Testis (tissue), 2 donors: ENCODE measurements at regions not wholly inside any gene's neighbourhood (a gene's known extent, or its start where the extent isn't known, plus 50 kb on each side); places are given as distances from the start of the nearest gene placed in this dataset.

Experiments
- DNase-seq: peaks from one replicate; pipeline ENCODE4 v3.0.0-alpha.2; 2019
- H3K27ac ChIP-seq, 2 donors: fragments of 200-600 bp; sonication (generic); one replicate each; pipeline ENCODE4 v1.5.1; 2019
- H3K27me3 ChIP-seq: fragments of 200-600 bp; sonication (generic); one replicate; pipeline ENCODE4 v1.5.1; 2019
- H3K36me3 ChIP-seq: fragments of 200-600 bp; sonication (generic); one replicate; pipeline ENCODE4 v1.5.1; 2017; ENCODE audit warnings: low read depth; ENCODE audit errors: missing control alignments
- H3K4me1 ChIP-seq: fragments of 200-600 bp; sonication (generic); one replicate; pipeline ENCODE4 v1.5.1; 2019
- H3K4me3 ChIP-seq, 2 donors: fragments of 200-600 bp; sonication (generic); one replicate each; pipeline ENCODE4 v1.5.1; 2017 to 2019
- H3K9me3 ChIP-seq: fragments of 200-600 bp; sonication (generic); one replicate; pipeline ENCODE4 v1.5.1; 2017
- POLR2A ChIP-seq: fragments of 450-650 bp; IDR thresholded peaks from one replicate; pipeline ENCODE4 v1.6.1; 2017; ENCODE audit warnings: antibody characterized with exemption, mild to moderate bottlenecking, moderate library complexity
- WGBS, 2 donors: methylation state at CpG; one replicate each; pipeline ENCODE4 v1.1.5; 2018; 5-methylcytosine and 5-hydroxymethylcytosine counted together
- intact Hi-C: fragments of 100-400 bp; cut with DNase I; formaldehyde crosslinking; loops from one replicate; pipeline ENCODE4 v1.15.1; 2023; ENCODE audit warnings: low total_unique reads
- TF ChIP-seq, protein P1 (sequence below), 3 experiments: fragments of 450-650 bp in 2 of 3; fragments of 200-600 bp in 1 of 3; sonication (generic) in 1 of 3; IDR thresholded peaks; one replicate each; pipeline ENCODE4 v1.5.1; 2016 to 2019; ENCODE audit warnings: antibody characterized with exemption in 3 of 3, mild to moderate bottlenecking in 2 of 3, moderate library complexity in 1 of 3

DNA sequence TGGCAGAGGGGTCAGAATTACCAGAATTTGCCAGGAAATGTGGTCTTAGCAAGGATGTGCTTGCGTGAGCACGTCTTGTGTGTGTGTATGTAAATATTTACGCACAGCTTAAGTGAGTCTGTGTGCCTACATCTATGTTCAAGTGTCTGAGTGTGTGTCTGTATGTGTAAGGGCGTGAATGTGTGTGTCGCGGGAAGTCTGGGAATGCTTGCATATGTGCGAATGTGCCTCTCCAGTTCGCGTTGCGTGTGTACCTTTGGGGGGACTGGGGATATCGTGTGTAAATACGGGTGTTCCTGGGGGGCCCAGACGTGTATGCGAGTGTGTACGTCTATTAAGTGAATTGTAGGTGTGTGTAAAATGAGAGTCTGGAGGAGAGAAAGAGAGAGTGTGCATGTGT is 68.6 kb upstream of the POU3F1 start:
- H3K36me3 ChIP-seq, result no peaks in the 10 kb centered on the region
- WGBS, 2 donors, result 99 to 100% methylated on average over 15 of the region's 15 CpGs
- H3K4me1 ChIP-seq, result peaks cover 13% of the 10 kb centered on the region
- DNase-seq, result no peak
- H3K27me3 ChIP-seq, result no peaks in the 10 kb centered on the region
- H3K9me3 ChIP-seq, result no peaks in the 10 kb centered on the region
- TF ChIP-seq, protein P1, sequence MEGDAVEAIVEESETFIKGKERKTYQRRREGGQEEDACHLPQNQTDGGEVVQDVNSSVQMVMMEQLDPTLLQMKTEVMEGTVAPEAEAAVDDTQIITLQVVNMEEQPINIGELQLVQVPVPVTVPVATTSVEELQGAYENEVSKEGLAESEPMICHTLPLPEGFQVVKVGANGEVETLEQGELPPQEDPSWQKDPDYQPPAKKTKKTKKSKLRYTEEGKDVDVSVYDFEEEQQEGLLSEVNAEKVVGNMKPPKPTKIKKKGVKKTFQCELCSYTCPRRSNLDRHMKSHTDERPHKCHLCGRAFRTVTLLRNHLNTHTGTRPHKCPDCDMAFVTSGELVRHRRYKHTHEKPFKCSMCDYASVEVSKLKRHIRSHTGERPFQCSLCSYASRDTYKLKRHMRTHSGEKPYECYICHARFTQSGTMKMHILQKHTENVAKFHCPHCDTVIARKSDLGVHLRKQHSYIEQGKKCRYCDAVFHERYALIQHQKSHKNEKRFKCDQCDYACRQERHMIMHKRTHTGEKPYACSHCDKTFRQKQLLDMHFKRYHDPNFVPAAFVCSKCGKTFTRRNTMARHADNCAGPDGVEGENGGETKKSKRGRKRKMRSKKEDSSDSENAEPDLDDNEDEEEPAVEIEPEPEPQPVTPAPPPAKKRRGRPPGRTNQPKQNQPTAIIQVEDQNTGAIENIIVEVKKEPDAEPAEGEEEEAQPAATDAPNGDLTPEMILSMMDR (IDR thresholded peaks at IDR 0.05), result no peak
- no peak for TF ChIP-seq POLR2A
- H3K4me3 ChIP-seq, result no peak overlapping the region
- intact Hi-C loops, result no loop called here
- H3K27ac ChIP-seq, result no peak overlapping the region

DNA sequence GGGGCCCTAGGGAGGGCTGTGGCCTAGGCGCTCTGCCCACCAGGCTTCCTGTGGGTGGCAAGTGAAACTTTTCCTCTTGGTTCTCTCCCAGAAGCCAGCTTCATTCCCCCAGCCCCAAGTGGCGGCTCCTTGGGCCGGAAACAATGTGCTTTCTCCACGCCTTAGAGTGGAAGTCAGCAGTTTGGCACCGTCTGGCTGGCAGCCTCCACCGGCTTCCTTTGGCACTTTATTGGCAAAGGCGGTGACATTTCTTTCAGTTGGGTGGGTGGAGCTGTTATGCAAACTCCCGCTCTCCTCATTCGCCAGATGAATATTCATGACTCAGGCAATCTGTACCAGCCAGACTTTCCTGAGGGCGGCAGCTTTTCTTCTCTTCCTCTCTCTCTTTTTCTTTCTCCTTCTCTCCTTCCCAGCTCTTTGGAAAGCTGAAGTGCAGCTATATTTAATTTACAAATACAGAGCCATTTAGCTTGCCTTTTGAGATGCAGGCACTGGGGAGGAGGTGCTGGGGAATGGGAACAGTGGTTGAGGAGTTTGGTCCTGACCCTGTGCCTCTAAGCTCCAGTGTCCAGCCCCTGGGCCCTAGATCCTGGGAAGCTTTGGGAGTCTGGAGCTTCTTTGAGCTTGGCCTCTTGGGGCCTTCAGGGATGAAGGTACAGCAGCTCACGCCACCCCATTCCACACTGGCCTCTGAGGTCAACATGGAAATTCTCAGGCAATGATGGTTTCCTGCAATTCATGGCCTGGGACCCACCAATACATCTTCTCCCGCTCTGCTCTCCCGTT is 67.8 kb upstream of the POU3F1 start:
- TF ChIP-seq POLR2A, result no peak
- TF ChIP-seq, protein P1 (IDR thresholded peaks at IDR 0.05), result no peak
- WGBS, 2 donors, result 83 to 87% methylated on average over 10 to 13 of the region's 13 CpGs
- Histone ChIP-seq H3K27ac (no peak overlapping the region), H3K36me3 (no peaks in the 10 kb centered on the region), H3K9me3 (no peaks in the 10 kb centered on the region), H3K4me1 (peaks cover 13% of the 10 kb centered on the region), H3K4me3 (no peak overlapping the region), H3K27me3 (no peaks in the 10 kb centered on the region)
- intact Hi-C loops, result no loop called here
- peak; percentile 16 for DNase-seq

DNA sequence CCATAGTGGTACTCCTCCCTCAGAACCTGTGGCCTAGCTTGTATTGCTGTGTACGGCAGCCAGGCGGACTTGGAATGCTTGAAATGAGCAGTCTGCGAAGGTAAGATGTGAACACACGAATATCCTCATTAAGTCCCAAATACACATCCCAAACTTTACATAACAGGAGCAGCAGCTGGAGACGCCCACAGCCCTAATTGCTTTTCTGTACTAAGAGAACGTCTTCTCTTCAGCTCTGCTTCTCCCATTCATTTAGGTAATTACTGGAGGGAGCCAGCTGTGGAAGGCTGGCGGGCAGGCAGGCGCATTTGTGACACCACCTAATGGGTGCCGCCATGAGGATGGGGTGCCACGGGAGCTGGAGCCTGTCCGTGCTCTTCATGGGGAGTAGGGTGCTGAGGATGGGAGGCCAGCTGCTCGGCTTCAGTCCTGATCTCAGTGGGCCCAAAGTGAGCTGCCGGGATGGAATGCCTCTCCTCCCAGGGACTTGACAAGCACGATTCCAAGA is 66.6 kb upstream of the POU3F1 start:
- H3K36me3 ChIP-seq, result no peaks in the 10 kb centered on the region
- WGBS, 2 donors, result 87 to 88% methylated on average over 11 to 14 of the region's 14 CpGs
- no peak overlapping the region for H3K27ac ChIP-seq
- TF ChIP-seq, protein P1 (IDR thresholded peaks at IDR 0.05), result no peak
- peaks cover 13% of the 10 kb centered on the region for H3K4me1 ChIP-seq
- no peak overlapping the region for H3K4me3 ChIP-seq
- no peak for DNase-seq
- no peaks in the 10 kb centered on the region for H3K9me3 ChIP-seq
- intact Hi-C loops, result no loop called here
- H3K27me3 ChIP-seq, result no peaks in the 10 kb centered on the region

DNA sequence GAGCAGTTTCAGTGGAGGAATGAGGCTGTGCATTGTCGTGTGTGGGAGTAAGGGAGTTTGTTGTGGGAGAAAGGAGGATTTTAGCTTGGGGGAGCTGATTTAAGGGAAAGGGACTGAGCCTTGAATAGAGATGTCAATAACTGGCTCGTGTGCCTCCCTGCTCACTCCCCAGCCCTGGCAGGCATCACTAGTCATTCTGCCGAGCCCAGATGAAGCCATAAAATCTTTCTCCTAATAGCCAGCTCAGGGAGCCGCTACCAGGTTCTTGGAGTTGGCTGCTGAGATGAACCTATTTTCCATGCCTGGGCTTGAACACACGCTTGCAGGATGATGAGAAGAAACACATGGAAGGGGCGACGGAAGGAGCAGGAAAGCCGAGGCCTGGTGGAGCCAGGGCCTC is 65.0 kb upstream of the POU3F1 start:
- Histone ChIP-seq H3K36me3 (no peaks in the 10 kb centered on the region), H3K9me3 (no peaks in the 10 kb centered on the region), H3K4me3 (no peak overlapping the region), H3K27ac (no peak overlapping the region), H3K4me1 (peaks cover 13% of the 10 kb centered on the region), H3K27me3 (no peaks in the 10 kb centered on the region)
- DNase-seq, result peak; percentile 40
- WGBS, 2 donors, result 80 to 85% methylated on average over 8 of the region's 8 CpGs
- intact Hi-C loops, result no loop called here
- TF ChIP-seq, protein P1 (IDR thresholded peaks at IDR 0.05), result no peak
- no peak for TF ChIP-seq POLR2A

DNA sequence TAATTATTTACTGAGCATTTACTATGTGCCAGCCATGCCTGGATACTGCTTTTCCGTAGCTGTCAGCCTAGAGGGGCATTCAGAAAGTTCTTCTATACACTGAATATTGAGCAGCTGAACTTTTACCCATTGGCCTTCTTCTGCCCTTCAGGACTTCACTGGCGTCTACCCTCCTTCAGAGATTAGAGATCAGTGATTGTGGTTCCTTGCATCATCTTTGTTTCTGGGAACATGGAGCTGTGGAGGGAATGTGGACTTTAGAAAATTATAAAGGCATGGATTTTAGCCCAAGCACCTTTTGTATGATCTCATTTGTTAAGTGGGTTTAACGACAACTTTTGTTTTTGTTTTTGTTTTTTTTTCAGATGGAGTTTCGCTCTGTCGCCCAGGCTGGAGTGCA is 58.7 kb upstream of the POU3F1 start:
- 90 to 92% methylated on average over 5 of the region's 5 CpGs for WGBS, 2 donors

More for the DNA sequence above, 58.7 kb upstream of the POU3F1 start:
- Histone ChIP-seq H3K4me1 (no peaks in the 10 kb centered on the region), H3K9me3 (no peaks in the 10 kb centered on the region), H3K27ac (no peak overlapping the region), H3K27me3 (no peaks in the 10 kb centered on the region), H3K36me3 (no peaks in the 10 kb centered on the region), H3K4me3 (no peak overlapping the region)
- intact Hi-C loops, result no loop called here
- TF ChIP-seq POLR2A, result no peak
- TF ChIP-seq, protein P1 (IDR thresholded peaks at IDR 0.05), result no peak
- DNase-seq, result no peak
